ENCODE measurements at regions not wholly inside any gene's neighbourhood (a gene's known extent, or its start where the extent isn't known, plus 50 kb on each side); places are given as distances from the start of the nearest gene placed in this dataset.
"Not testable (repeated sequence)": the region's sequence is repeated elsewhere in the genome, so short reads cannot be mapped to it uniquely, and the experiment has no call there.

- Histone ChIP-seq H3K27ac (no peak overlapping the region), H3K4me1 (no peaks in the 10 kb centered on the region), H3K27me3 (no peaks in the 10 kb centered on the region), H3K4me3 (no peak overlapping the region), H3K9me3 (no peaks in the 10 kb centered on the region), H3K36me3 (no peaks in the 10 kb centered on the region)
- TF ChIP-seq POLR2A (IDR thresholded peaks at IDR 0.05) (no peak), CTCF (IDR thresholded peaks at IDR 0.05) (no peak), POLR2AphosphoS5 (IDR thresholded peaks at IDR 0.05) (no peak), EP300 (IDR thresholded peaks at IDR 0.05) (no peak)
- no peak for DNase-seq (ENCODE audit: low spot score in 2 of 2)
These were observed 108.2 kb upstream of the SETMAR start for GRCh38 chr3:4195006-4195405.

- WGBS = 92% methylated on average over 1 of the region's 1 CpG
- Histone ChIP-seq H3K27me3 (no peaks in the 10 kb centered on the region), H3K9me3 (no peaks in the 10 kb centered on the region), H3K4me1 (no peaks in the 10 kb centered on the region), H3K27ac (no peak overlapping the region), H3K36me3 (no peaks in the 10 kb centered on the region), H3K4me3 (no peak overlapping the region)
- TF ChIP-seq POLR2A (IDR thresholded peaks at IDR 0.05) (no peak), POLR2AphosphoS5 (IDR thresholded peaks at IDR 0.05) (no peak)
- no peak for DNase-seq (ENCODE audit: low spot score in 2 of 2)
These were observed 106.5 kb upstream of the SETMAR start for GRCh38 chr3:4196506-4197147.

- Histone ChIP-seq H3K4me1 (no peaks in the 10 kb centered on the region), H3K36me3 (no peaks in the 10 kb centered on the region), H3K4me3 (no peak overlapping the region), H3K27ac (no peak overlapping the region), H3K27me3 (no peaks in the 10 kb centered on the region), H3K9me3 (no peaks in the 10 kb centered on the region)
- 93% methylated on average over 6 of the region's 6 CpGs for WGBS
- DNase-seq (ENCODE audit: low spot score in 2 of 2) = no peak
- TF ChIP-seq POLR2A (IDR thresholded peaks at IDR 0.05) (no peak), CTCF (IDR thresholded peaks at IDR 0.05) (no peak)
These were observed 105.5 kb upstream of the SETMAR start for GRCh38 chr3:4197670-4198069.

GRCh38 chr3:4198491-4198890, 104.7 kb upstream of the SETMAR start:
- Histone ChIP-seq H3K36me3 (no peaks in the 10 kb centered on the region), H3K27me3 (no peaks in the 10 kb centered on the region), H3K4me3 (no peak overlapping the region), H3K27ac (no peak overlapping the region), H3K9me3 (no peaks in the 10 kb centered on the region), H3K4me1 (no peaks in the 10 kb centered on the region)
- 96% methylated on average over 3 of the region's 3 CpGs for WGBS
- DNase-seq (ENCODE audit: low spot score in 2 of 2) = no peak
- TF ChIP-seq POLR2A (IDR thresholded peaks at IDR 0.05) (no peak), POLR2AphosphoS5 (IDR thresholded peaks at IDR 0.05) (no peak), EP300 (IDR thresholded peaks at IDR 0.05) (no peak), CTCF (IDR thresholded peaks at IDR 0.05) (no peak)

- DNase-seq (ENCODE audit: low spot score in 2 of 2); H3K9me3 ChIP-seq; H3K27me3 ChIP-seq; H3K27ac ChIP-seq; H3K4me3 ChIP-seq; H3K36me3 ChIP-seq; H3K4me1 ChIP-seq: not testable (repeated sequence)
These were observed 98.4 kb upstream of the SETMAR start for GRCh38 chr3:4204776-4205175.

- Histone ChIP-seq H3K4me1 (no peaks in the 10 kb centered on the region), H3K4me3 (no peak overlapping the region), H3K9me3 (no peaks in the 10 kb centered on the region), H3K27me3 (no peaks in the 10 kb centered on the region), H3K36me3 (no peaks in the 10 kb centered on the region), H3K27ac (no peak overlapping the region)
- DNase-seq (ENCODE audit: low spot score in 2 of 2) = no peak
- 31% methylated on average over 3 of the region's 3 CpGs for WGBS
- TF ChIP-seq CTCF (IDR thresholded peaks at IDR 0.05) (no peak), EP300 (IDR thresholded peaks at IDR 0.05) (no peak), POLR2AphosphoS5 (IDR thresholded peaks at IDR 0.05) (no peak), POLR2A (IDR thresholded peaks at IDR 0.05) (no peak)
These were observed 95.5 kb upstream of the SETMAR start for GRCh38 chr3:4207672-4208071.

All from suprapubic skin (tissue), 4 donors.